ENCODE measurements at regions not wholly inside any gene's neighbourhood (a gene's known extent, or its start where the extent isn't known, plus 50 kb on each side); places are given as distances from the start of the nearest gene placed in this dataset.
A peak's percentile ranks its signal among the peaks of the same experiment; 100 is the strongest.

GRCh38 chr11:116249561-116249960, 523.2 kb downstream of the BUD13 start:
- no peak overlapping the region for H3K27ac Mint-ChIP-seq
- no peaks in the 10 kb centered on the region for H3K27me3 Mint-ChIP-seq
- H3K4me1 Mint-ChIP-seq: no peaks in the 10 kb centered on the region
- H3K9me3 Mint-ChIP-seq: no peaks in the 10 kb centered on the region
- H3K4me3 Mint-ChIP-seq: no peak overlapping the region
- no peaks in the 10 kb centered on the region for H3K36me3 Mint-ChIP-seq

DNA sequence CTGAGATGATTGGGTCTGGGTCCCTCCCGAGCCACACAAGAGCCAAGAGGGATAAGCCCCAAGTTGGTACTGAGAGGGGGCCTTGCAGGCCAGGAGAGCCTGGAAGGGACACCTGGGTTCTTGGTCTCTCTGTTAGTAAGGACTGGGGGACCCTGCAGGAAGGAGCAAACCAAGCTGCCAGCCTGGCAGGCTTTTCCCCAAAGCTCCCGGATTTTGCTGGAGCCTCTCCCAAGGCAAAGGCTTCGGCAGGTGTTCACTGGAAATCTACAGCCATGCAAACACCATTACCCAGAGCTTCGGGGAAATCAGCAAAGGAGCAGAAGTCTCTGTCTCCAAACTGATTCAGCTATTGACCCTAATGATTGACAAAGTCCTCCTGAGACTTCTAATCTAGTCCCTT, 527.9 kb downstream of the BUD13 start:
- Mint-ChIP-seq H3K27ac (no peak overlapping the region), H3K27me3 (no peaks in the 10 kb centered on the region), H3K4me3 (no peak overlapping the region)

DNA sequence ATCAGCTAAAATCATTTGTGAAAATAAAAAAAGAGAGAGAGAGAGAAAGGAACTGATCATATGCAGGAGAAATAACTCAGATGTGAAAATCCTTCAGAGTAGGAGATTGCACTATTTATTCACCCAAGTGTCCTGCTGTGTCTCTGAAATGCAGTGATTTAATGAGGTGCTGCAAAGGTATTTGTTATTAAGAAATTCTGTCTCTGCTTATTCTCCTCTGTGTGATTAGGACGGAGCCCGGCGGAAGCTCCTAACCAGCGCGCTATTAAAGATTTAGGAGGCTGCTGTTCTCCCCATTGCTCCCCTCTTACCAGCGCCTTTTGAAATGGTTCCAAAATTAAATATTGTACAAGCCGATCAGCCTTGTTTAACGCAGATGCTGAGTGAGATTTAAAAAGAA, 528.3 kb downstream of the BUD13 start:
- no peaks in the 10 kb centered on the region for H3K27me3 Mint-ChIP-seq
- H3K4me3 Mint-ChIP-seq: no peak overlapping the region
- H3K9me3 Mint-ChIP-seq: no peaks in the 10 kb centered on the region
- no peaks in the 10 kb centered on the region for H3K4me1 Mint-ChIP-seq
- no peaks in the 10 kb centered on the region for H3K36me3 Mint-ChIP-seq
- H3K27ac Mint-ChIP-seq: no peak overlapping the region

More for the DNA sequence above, 527.9 kb downstream of the BUD13 start:
- H3K36me3 Mint-ChIP-seq: no peaks in the 10 kb centered on the region
- no peaks in the 10 kb centered on the region for H3K9me3 Mint-ChIP-seq
- no peaks in the 10 kb centered on the region for H3K4me1 Mint-ChIP-seq

GRCh38 chr11:116243991-116244390, 528.8 kb downstream of the BUD13 start:
- Mint-ChIP-seq H3K27ac (no peak overlapping the region), H3K4me3 (no peak overlapping the region), H3K9me3 (no peaks in the 10 kb centered on the region), H3K27me3 (no peaks in the 10 kb centered on the region), H3K36me3 (no peaks in the 10 kb centered on the region), H3K4me1 (no peaks in the 10 kb centered on the region)

DNA sequence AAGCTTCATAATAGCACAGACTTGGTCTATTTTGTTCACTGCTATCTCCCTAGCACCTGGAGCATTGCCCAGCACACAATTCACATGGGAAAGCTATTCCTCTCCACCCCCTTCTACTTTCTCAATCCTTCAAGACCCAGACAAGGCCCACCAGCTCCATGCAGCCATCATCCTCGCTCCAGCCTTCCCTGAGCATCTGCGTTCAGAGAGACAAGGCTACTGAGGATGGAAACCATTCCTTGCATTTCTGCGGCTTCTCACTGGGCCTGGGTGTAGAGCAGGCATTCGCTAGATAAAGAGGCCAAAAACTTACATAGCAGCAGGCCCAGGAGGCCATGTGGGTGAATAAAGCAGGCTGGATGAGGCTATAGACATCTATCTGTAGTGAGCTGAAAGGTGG, 530.8 kb downstream of the BUD13 start:
- no peaks in the 10 kb centered on the region for H3K27me3 Mint-ChIP-seq
- no peak overlapping the region for H3K4me3 Mint-ChIP-seq
- H3K9me3 Mint-ChIP-seq: no peaks in the 10 kb centered on the region
- H3K4me1 Mint-ChIP-seq: no peaks in the 10 kb centered on the region
- H3K27ac Mint-ChIP-seq: no peak overlapping the region
- H3K36me3 Mint-ChIP-seq: no peaks in the 10 kb centered on the region

- Mint-ChIP-seq H3K4me1 (no peaks in the 10 kb centered on the region), H3K27me3 (peaks cover 3% of the 10 kb centered on the region), H3K27ac (no peak overlapping the region), H3K4me3 (no peak overlapping the region), H3K9me3 (no peaks in the 10 kb centered on the region), H3K36me3 (no peaks in the 10 kb centered on the region)
These were observed 532.1 kb downstream of the BUD13 start for GRCh38 chr11:116240710-116241109.

DNA sequence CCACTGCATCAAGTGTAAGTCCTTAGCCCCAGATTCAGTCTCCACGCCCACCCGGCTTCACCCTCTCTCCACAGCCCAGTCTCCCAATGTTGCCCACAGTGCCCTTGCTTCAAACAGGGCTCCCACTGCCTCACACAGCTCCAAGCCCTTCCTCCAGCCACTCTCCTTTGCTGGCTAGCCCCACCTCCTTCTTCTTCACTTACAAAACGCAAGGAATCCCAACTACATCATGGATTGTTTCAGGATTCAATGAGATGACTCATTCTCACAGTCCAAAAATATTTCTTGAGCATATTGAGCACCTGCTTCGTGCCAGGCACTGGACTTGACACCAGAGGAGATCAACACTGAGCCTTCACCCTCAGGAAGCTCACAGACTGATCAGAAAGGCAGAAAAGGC, 533.5 kb downstream of the BUD13 start:
- H3K27me3 Mint-ChIP-seq: peaks cover 3% of the 10 kb centered on the region
- H3K27ac Mint-ChIP-seq: no peak overlapping the region
- no peaks in the 10 kb centered on the region for H3K36me3 Mint-ChIP-seq
- no peaks in the 10 kb centered on the region for H3K9me3 Mint-ChIP-seq
- H3K4me1 Mint-ChIP-seq: no peaks in the 10 kb centered on the region
- H3K4me3 Mint-ChIP-seq: no peak overlapping the region

DNA sequence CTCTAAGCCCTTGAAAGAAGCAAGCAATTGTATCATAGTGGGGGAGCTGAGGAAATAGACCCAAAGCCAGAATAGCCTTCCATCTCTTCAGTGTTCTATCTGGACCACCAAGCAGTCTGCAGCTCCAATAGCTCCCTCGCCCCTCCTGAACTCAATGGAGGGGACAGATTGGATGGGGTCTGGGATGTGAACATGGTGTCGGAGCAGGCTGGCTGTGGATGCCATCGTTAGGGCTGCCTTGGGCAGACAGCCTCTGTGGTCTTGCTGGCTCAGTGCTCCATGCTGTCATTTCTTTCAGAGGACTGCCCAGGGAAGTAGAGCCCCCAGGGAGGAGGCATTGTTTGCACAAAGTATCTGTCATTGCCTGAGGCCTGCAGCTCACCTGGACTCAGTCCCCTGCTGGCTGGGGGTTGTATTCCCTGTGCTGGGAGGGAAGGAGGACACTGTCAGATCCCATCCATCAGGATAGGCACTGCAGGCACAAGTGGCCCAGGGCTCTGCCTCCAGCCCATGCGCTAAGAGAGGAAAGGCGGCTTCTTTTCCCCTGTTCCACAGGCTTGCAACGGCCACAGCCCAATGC, 537.7 kb downstream of the BUD13 start:
- Mint-ChIP-seq H3K4me1 (no peaks in the 10 kb centered on the region), H3K27ac (no peak overlapping the region), H3K27me3 (peaks cover 3% of the 10 kb centered on the region), H3K4me3 (no peak overlapping the region), H3K36me3 (no peaks in the 10 kb centered on the region), H3K9me3 (no peaks in the 10 kb centered on the region)

- H3K36me3 Mint-ChIP-seq: no peaks in the 10 kb centered on the region
- no peaks in the 10 kb centered on the region for H3K4me1 Mint-ChIP-seq
- no peak overlapping the region for H3K4me3 Mint-ChIP-seq
- H3K27me3 Mint-ChIP-seq: peaks cover 6% of the 10 kb centered on the region
- H3K27ac Mint-ChIP-seq: no peak overlapping the region
- no peaks in the 10 kb centered on the region for H3K9me3 Mint-ChIP-seq
These were observed 539.2 kb downstream of the BUD13 start for GRCh38 chr11:116233561-116233960.

DNA sequence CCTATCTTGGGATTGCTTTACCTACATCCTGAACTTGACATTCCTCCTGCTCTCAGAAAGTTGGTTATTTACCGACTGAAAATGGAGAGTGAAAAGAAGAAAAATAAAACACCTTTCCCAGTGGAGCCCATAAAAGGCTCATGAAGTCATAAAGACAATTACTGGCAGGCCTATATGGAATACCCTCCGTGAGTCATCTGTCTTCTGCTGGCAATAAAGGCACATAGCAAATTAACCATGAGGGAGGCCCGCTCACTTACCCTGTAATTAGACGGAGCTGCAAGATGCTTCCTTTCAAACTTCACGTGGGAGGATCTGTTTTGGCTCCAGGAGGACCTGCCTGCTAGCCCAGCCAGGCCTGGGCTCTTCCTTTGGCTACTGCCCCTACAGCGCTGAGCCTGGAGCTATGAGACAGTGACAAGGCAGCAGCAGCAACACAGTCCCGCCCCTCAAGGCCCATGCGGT, 540.4 kb downstream of the BUD13 start:
- Mint-ChIP-seq H3K9me3 (no peaks in the 10 kb centered on the region), H3K27ac (no peak overlapping the region), H3K27me3 (peaks cover 8% of the 10 kb centered on the region), H3K4me3 (no peak overlapping the region), H3K4me1 (no peaks in the 10 kb centered on the region), H3K36me3 (no peaks in the 10 kb centered on the region)

DNA sequence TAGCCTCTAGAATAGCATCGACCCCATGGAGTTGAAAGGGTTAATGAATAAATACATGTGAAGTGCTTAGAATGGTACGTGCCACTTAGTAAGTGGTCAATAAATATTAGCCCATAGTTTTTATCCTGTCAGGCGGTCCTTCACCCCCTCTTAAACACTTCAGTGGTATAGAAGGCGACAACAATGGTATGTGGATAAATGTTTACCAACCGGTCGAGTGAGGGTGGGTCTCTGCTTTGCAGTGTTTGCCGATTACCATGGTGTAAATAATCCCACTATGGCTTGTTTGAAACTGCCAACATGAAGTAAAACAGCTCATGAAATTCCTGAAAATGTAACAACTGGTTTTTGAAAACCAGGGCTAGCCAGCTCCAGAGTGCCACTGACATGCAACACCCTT, 541.2 kb downstream of the BUD13 start:
- H3K4me3 Mint-ChIP-seq: no peak overlapping the region
- no peaks in the 10 kb centered on the region for H3K36me3 Mint-ChIP-seq
- H3K27me3 Mint-ChIP-seq: peaks cover 7% of the 10 kb centered on the region
- no peak overlapping the region for H3K27ac Mint-ChIP-seq
- no peaks in the 10 kb centered on the region for H3K4me1 Mint-ChIP-seq
- no peaks in the 10 kb centered on the region for H3K9me3 Mint-ChIP-seq

DNA sequence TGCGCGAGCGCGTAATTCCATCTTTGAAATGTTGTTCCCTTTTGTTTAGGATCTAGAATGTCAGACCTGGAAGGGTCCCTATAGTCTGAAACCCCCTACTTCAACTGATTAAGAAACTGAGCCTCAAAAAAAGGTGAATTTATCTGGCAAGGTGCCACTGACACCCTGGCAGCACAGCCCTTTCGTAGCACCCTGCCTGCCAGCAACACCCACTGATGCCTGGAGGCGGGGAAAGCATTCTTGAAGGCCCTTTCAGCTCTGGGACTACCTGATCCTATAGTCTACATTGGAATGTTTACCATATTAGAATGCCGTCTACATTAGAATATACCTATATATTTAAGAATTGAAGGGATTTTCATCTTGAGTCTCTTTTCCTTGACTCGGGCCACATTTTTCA, 542.3 kb downstream of the BUD13 start:
- no peaks in the 10 kb centered on the region for H3K4me1 Mint-ChIP-seq
- H3K27ac Mint-ChIP-seq: no peak overlapping the region
- H3K4me3 Mint-ChIP-seq: no peak overlapping the region
- peaks cover 10% of the 10 kb centered on the region for H3K27me3 Mint-ChIP-seq
- no peaks in the 10 kb centered on the region for H3K9me3 Mint-ChIP-seq
- H3K36me3 Mint-ChIP-seq: no peaks in the 10 kb centered on the region

DNA sequence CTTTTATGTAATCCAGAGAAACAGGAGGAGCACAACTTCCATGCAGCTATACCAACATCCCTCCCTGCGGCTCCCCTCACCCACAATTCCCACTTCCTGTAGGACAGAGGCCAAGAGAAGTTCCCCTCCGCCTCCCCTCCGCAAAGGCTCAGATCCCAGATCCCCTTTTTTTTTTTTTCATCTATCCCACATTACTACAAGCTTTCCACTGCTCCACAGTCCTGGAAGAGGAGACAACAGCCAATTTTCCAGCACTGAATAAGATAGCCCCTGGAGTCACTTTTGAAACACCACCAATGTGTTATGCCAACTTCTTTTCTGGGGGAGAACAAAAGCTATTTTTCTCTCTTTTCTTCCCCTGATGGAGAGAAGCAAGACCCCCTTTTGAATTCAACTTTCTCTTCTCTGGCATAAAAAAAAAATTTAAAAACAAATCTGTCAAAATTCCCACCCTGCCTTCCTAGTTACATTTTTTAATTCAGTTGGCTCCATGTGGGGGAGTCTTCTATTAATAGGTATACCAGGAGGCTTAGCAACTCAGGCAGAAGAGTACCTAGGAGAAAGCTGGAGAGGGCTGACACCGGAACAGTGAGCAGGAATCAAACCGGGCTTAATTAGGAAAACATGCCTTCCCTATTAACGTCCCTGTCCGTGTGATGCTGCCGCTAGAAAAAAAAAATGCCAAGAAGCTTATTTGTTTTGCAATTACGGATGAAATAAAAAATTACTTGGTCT, 543.4 kb downstream of the BUD13 start:
- Mint-ChIP-seq H3K36me3 (no peaks in the 10 kb centered on the region), H3K4me1 (no peaks in the 10 kb centered on the region), H3K27me3 (peaks cover 10% of the 10 kb centered on the region), H3K9me3 (no peaks in the 10 kb centered on the region), H3K4me3 (no peak overlapping the region), H3K27ac (peak overlapping the region; percentile 33)

DNA sequence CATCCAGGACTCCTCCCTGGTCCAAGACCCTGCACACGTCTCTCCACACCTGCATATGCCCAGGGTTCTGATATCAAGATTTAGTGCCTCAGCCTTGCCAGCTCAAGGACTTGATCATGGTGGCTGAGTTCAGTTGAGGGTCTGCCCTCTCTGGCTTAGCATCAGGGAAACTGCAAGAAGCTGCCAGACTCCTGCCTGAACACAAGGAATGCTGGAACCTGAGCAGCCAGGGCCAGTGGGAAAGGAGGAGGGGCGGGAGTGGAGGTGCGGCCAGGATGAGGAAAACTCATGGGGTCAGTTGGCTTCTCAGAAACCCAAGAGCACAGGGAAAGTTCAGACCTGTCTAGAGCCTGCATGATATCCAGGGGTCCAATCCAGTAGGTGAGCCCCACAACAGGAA, 546.1 kb downstream of the BUD13 start:
- H3K9me3 Mint-ChIP-seq: no peaks in the 10 kb centered on the region
- no peak overlapping the region for H3K27ac Mint-ChIP-seq
- no peak overlapping the region for H3K4me3 Mint-ChIP-seq
- H3K27me3 Mint-ChIP-seq: peaks cover 11% of the 10 kb centered on the region
- no peaks in the 10 kb centered on the region for H3K4me1 Mint-ChIP-seq
- no peaks in the 10 kb centered on the region for H3K36me3 Mint-ChIP-seq

DNA sequence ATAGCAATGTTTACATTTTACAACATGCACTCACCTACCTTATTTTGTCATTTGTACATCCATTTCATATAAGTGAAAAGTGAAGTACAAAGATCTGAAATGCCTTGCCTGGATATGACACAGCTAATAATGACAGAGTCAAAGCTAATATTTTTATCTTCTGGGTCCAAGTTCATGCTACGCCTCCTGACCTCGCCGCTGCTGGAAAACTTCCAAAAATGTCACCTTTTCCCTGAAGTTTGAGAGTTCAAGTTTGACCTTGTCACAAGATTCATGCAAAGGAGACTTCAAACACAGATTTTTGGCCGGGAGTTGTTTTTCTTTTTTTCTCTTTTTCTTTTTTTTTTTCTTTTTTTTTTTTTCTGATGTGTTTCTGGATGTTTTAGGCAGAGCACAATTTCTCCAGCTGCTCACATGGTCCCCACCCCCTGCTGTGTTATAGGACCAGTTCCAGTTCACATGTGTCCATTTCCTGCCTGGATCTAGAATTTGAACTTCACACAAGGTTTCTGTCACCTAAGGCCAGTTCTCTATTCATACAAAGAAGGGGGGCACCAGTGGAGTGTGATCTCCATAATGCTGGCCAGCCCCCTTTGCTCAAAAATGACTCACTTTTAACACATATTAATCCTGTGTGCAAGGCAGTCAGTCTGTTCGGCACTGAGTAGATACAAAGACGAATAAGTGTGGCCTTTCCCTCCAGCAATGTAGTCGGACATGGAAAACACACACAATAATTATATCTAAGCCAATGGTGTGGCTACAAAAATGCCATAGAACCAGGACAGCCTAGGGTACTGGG, 546.8 kb downstream of the BUD13 start:
- Mint-ChIP-seq H3K27ac (no peak overlapping the region), H3K36me3 (no peaks in the 10 kb centered on the region), H3K4me3 (no peak overlapping the region), H3K4me1 (no peaks in the 10 kb centered on the region), H3K9me3 (no peaks in the 10 kb centered on the region), H3K27me3 (peaks cover 11% of the 10 kb centered on the region)

DNA sequence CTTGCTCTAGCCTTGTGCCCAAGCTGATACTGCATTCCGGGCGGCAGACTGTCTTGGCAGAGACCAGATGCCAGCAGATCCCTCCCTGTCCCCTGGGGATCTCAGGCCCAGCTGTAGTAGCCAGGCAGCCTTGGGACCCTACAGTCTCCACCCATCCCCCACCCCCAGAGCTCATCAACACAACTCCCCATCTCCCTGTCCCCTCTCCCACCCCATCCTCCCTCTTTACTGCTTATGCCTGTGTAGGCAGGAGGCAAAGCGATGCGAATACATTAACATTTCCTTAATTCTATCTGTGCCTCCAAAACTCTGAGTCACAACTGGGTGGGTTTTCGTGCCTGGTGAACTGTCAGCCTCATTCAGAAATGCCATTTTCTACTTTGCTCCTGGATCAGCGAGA, 547.6 kb downstream of the BUD13 start:
- H3K27ac Mint-ChIP-seq: no peak overlapping the region
- no peaks in the 10 kb centered on the region for H3K36me3 Mint-ChIP-seq
- peaks cover 11% of the 10 kb centered on the region for H3K27me3 Mint-ChIP-seq
- no peaks in the 10 kb centered on the region for H3K4me1 Mint-ChIP-seq
- H3K9me3 Mint-ChIP-seq: no peaks in the 10 kb centered on the region
- H3K4me3 Mint-ChIP-seq: no peak overlapping the region

All from activated naive CD4-positive, alpha-beta T cell treated with anti-CD3 and anti-CD28 coated beads, Interleukin-2, amount 50 U/mL, for 24 hours (primary cell).